Upper lobe of left lung (tissue), 4 donors: ENCODE measurements at regions not wholly inside any gene's neighbourhood (a gene's known extent, or its start where the extent isn't known, plus 50 kb on each side); places are given as distances from the start of the nearest gene placed in this dataset.

Experiments used
- POLR2A ChIP-seq, 4 donors: fragments of 450-650 bp; IDR thresholded peaks; one replicate each; pipeline ENCODE4 v1.5.1; 2016 to 2017; ENCODE audit warnings: antibody characterized with exemption in 4 of 4, mild to moderate bottlenecking in 2 of 4
- TF ChIP-seq, protein P1 (sequence below), 6 experiments: fragments of 450-650 bp in 4 of 6; fragments of 200-600 bp in 2 of 6; sonication (generic) in 2 of 6; IDR thresholded peaks; one replicate each; pipeline ENCODE4 v1.5.1; 2016 to 2019; ENCODE audit warnings: antibody characterized with exemption in 6 of 6

DNA sequence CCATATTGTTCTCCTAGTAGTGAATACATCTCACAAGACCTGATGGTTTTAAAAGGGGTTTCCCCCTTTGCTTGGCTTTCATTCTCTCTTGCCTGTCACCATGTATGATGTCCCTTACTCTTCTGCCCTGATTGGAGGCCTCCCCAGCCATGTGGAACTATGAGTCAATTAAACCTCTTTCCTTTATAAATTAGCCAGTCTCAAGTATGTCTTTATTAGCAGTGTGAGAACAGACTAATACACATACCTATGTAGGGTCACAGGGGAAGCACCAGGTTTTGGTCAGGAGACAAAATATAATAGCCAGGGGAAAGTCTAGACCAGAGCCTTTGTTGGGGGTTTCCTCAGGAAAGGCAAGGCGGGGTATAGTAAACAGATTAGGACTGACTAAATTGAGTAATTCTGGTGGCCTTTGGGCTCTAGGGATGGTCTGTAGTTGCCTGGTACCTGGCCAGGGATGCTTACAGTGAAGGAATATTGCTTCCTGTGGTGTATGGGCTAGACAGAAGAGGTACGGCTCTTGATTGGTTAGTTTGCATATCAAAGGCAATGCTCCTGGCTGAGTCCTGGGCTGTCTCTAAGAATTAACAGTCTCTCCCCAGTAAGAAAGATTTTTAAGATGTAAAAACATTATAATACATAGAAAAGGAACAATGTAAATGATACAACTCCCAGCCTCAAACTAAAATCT, 254.5 kb downstream of the ELAVL2 start:
- TF ChIP-seq, protein P1, sequence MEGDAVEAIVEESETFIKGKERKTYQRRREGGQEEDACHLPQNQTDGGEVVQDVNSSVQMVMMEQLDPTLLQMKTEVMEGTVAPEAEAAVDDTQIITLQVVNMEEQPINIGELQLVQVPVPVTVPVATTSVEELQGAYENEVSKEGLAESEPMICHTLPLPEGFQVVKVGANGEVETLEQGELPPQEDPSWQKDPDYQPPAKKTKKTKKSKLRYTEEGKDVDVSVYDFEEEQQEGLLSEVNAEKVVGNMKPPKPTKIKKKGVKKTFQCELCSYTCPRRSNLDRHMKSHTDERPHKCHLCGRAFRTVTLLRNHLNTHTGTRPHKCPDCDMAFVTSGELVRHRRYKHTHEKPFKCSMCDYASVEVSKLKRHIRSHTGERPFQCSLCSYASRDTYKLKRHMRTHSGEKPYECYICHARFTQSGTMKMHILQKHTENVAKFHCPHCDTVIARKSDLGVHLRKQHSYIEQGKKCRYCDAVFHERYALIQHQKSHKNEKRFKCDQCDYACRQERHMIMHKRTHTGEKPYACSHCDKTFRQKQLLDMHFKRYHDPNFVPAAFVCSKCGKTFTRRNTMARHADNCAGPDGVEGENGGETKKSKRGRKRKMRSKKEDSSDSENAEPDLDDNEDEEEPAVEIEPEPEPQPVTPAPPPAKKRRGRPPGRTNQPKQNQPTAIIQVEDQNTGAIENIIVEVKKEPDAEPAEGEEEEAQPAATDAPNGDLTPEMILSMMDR (IDR thresholded peaks at IDR 0.05): no peak
- no peak for TF ChIP-seq POLR2A (IDR thresholded peaks at IDR 0.05)
